ENCODE measurements at regions not wholly inside any gene's neighbourhood (a gene's known extent, or its start where the extent isn't known, plus 50 kb on each side); places are given as distances from the start of the nearest gene placed in this dataset.

DNA sequence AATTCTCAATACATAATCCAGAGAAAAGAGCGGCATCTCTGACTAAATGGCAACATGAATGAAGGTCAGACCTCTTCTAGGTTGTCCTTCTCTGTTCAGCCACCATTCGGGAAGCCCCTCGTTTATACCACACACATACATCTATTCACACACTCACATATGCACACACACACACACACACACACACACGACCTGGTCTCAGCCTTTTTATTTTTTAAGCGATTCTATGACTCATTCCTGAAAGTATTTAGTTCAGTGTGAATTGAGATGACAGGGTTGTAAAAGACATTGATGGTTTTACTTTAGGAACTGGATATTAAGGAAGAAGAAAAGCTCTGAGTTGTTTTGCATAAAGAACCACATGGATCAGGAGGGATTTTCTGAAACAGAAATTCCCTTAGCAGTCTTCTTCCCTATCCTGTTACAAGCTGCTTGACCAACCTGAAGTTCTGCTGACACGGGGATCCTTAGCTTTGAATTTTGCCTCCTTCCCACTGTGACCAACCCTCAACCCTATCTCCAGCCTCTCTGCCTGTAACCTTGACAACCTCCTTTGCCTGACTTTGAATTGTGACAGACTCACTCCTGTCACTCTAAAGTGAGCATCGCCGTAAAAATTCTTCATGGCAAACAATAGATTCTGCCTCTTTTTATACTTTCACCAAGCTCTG is 383.1 kb upstream of the ESRRG start:
- 55% methylated on average over 8 of the region's 8 CpGs for WGBS, 2 donors

DNA sequence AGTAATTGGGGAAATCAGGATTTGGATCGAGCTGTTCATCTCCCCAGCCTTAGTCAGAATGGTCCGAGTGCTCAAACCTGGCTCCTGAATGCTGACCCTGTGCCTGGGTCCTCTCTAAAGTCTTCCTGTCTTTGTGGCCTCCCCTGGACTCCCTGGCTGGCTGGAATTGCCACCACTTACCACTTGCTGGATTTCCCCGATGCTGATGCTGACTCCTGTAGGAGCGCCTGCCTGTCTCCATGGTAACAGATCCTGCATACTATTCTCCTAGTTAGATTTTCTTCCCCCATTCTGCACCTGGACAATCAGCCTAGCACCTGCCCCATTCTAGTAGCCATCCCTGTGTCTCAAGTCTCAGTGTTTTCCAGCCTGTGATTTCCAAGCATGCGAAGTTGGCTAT is 382.2 kb upstream of the ESRRG start:
- no peak for DNase-seq
- ATAC-seq (ENCODE audit: low FRiP score): no peak
- Histone ChIP-seq H3K9me3 (ENCODE audit: control insufficient read depth, low read length) (no peaks in the 10 kb centered on the region), H3K36me3 (ENCODE audit: control insufficient read depth in 1 of 2, insufficient read depth in 2 of 2, low read length in 1 of 2) (no peaks in the 10 kb centered on the region), H3K4me1 (ENCODE audit: control insufficient read depth in 1 of 2, insufficient read depth in 2 of 2, low read length in 2 of 2) (no peaks in the 10 kb centered on the region), H3K4me3 (ENCODE audit: low read length in 2 of 2) (no peak overlapping the region), H3K27me3 (ENCODE audit: control insufficient read depth in 1 of 2, insufficient read depth in 2 of 2, low read length in 1 of 2) (no peaks in the 10 kb centered on the region), H3K27ac (ENCODE audit: low read depth in 1 of 2, low read length in 2 of 2) (no peak overlapping the region)
- intact Hi-C loops (cut with DNase I): no loop called here
- WGBS, 2 donors: 88 to 89% methylated on average over 5 of the region's 5 CpGs

More for the DNA sequence above, 383.1 kb upstream of the ESRRG start:
- Histone ChIP-seq H3K27ac (ENCODE audit: low read depth in 1 of 2, low read length in 2 of 2) (no peak overlapping the region), H3K27me3 (ENCODE audit: control insufficient read depth in 1 of 2, insufficient read depth in 2 of 2, low read length in 1 of 2) (no peaks in the 10 kb centered on the region), H3K36me3 (ENCODE audit: control insufficient read depth in 1 of 2, insufficient read depth in 2 of 2, low read length in 1 of 2) (no peaks in the 10 kb centered on the region), H3K9me3 (ENCODE audit: control insufficient read depth, low read length) (no peaks in the 10 kb centered on the region), H3K4me1 (ENCODE audit: control insufficient read depth in 1 of 2, insufficient read depth in 2 of 2, low read length in 2 of 2) (no peaks in the 10 kb centered on the region), H3K4me3 (ENCODE audit: low read length in 2 of 2) (no peak overlapping the region)
- no peak for DNase-seq
- no peak for ATAC-seq (ENCODE audit: low FRiP score)
- intact Hi-C loops (cut with DNase I): no loop called here

DNA sequence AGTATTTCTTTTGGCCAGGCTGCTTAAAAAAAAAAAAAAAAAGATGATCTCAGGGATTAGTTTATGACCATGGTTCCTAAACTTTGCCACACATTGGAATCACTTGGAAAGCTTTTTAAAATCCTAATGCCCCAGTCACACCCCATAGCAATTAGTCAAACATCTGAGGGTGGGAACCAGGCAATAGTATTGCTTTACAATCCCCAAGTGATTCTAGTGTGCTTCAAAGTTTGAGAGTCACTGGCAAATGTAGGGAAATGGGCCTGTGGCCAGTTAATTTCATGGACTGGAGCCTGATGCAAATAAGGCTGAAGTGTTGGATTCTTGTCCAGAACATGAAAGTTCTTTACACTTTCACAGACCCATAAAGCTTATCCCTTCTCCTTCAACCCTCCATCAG is 374.6 kb upstream of the ESRRG start:
- H3K4me3 ChIP-seq (ENCODE audit: low read length in 2 of 2): no peak overlapping the region
- DNase-seq (no peak), ATAC-seq (ENCODE audit: low FRiP score) (no peak)
- H3K9me3 ChIP-seq (ENCODE audit: control insufficient read depth, low read length): no peaks in the 10 kb centered on the region
- no peak overlapping the region for H3K27ac ChIP-seq (ENCODE audit: low read depth in 1 of 2, low read length in 2 of 2)
- intact Hi-C loops (cut with DNase I): no loop called here
- no peaks in the 10 kb centered on the region for H3K36me3 ChIP-seq (ENCODE audit: control insufficient read depth in 1 of 2, insufficient read depth in 2 of 2, low read length in 1 of 2)
- peaks cover 0 to 1% of the 10 kb centered on the region in 2 donors for H3K27me3 ChIP-seq (ENCODE audit: control insufficient read depth in 1 of 2, insufficient read depth in 2 of 2, low read length in 1 of 2)
- H3K4me1 ChIP-seq (ENCODE audit: control insufficient read depth in 1 of 2, insufficient read depth in 2 of 2, low read length in 2 of 2): no peaks in the 10 kb centered on the region

DNA sequence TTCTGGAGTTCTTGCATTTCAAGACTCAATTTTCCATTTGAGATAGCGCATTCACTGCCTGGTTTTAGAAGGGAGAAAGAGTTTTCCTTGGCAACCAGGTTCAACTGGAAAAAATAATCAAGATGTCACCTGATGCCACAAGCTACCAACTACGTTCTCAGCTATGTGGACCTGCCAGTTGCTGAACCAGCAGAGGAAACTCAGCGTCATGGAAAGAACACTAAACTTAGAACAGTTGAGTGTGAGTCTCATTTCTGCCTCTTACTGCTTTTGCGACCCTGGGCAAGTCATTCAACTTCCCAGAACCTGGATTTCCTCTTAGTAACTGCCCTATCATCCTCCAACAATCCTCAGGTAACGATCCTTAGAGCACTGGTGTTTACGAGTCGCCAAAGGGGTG is 373.0 kb upstream of the ESRRG start:
- ATAC-seq (ENCODE audit: low FRiP score) (no peak), DNase-seq (no peak)
- 50 to 58% methylated on average over 7 of the region's 7 CpGs for WGBS, 2 donors
- H3K27me3 ChIP-seq (ENCODE audit: control insufficient read depth in 1 of 2, insufficient read depth in 2 of 2, low read length in 1 of 2): peaks cover 0 to 1% of the 10 kb centered on the region in 2 donors
- H3K4me3 ChIP-seq (ENCODE audit: low read length in 2 of 2): no peak overlapping the region
- no peaks in the 10 kb centered on the region for H3K36me3 ChIP-seq (ENCODE audit: control insufficient read depth in 1 of 2, insufficient read depth in 2 of 2, low read length in 1 of 2)
- H3K27ac ChIP-seq (ENCODE audit: low read depth in 1 of 2, low read length in 2 of 2): no peak overlapping the region
- intact Hi-C loops (cut with DNase I): no loop called here
- no peaks in the 10 kb centered on the region for H3K4me1 ChIP-seq (ENCODE audit: control insufficient read depth in 1 of 2, insufficient read depth in 2 of 2, low read length in 2 of 2)
- no peaks in the 10 kb centered on the region for H3K9me3 ChIP-seq (ENCODE audit: control insufficient read depth, low read length)

- intact Hi-C loops (cut with DNase I): no loop called here
- no peaks in the 10 kb centered on the region for H3K4me1 ChIP-seq (ENCODE audit: control insufficient read depth in 1 of 2, insufficient read depth in 2 of 2, low read length in 2 of 2)
- no peaks in the 10 kb centered on the region for H3K36me3 ChIP-seq (ENCODE audit: control insufficient read depth in 1 of 2, insufficient read depth in 2 of 2, low read length in 1 of 2)
- ATAC-seq (ENCODE audit: low FRiP score): no peak
- H3K9me3 ChIP-seq (ENCODE audit: control insufficient read depth, low read length): no peaks in the 10 kb centered on the region
- H3K27me3 ChIP-seq (ENCODE audit: control insufficient read depth in 1 of 2, insufficient read depth in 2 of 2, low read length in 1 of 2): no peaks in the 10 kb centered on the region
- no peak overlapping the region for H3K27ac ChIP-seq (ENCODE audit: low read depth in 1 of 2, low read length in 2 of 2)
- DNase-seq: no peak
- H3K4me3 ChIP-seq (ENCODE audit: low read length in 2 of 2): no peak overlapping the region
- WGBS, 2 donors: 84 to 89% methylated on average over 2 of the region's 2 CpGs
Measured at GRCh38 chr1:217095050-217095622, 371.9 kb upstream of the ESRRG start.

DNA sequence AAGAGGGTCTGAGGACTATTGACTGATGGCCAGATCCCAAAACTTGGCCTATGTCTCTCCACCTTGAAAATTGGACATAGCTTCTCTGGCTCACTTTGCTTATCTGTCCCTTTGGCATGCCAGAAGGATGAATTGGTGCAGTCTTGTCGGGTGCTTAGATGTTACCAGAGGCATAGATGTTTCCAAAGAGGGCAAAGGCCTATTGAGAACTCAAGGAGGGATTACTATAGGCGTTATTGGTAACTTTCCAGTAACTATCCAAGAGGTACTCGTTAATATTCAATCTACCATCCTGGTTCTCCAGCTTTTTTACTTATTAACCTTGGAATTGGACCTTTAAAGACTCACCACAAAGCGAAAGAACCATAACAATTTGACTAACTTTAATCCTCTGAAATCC is 368.3 kb upstream of the ESRRG start:
- no peak overlapping the region for H3K4me3 ChIP-seq (ENCODE audit: low read length in 2 of 2)
- H3K36me3 ChIP-seq (ENCODE audit: control insufficient read depth in 1 of 2, insufficient read depth in 2 of 2, low read length in 1 of 2): no peaks in the 10 kb centered on the region
- intact Hi-C loops (cut with DNase I): no loop called here
- ATAC-seq (ENCODE audit: low FRiP score): no peak
- no peak for DNase-seq
- 94% methylated on average over 4 of the region's 4 CpGs for WGBS, 2 donors
- no peak overlapping the region for H3K27ac ChIP-seq (ENCODE audit: low read depth in 1 of 2, low read length in 2 of 2)
- no peaks in the 10 kb centered on the region for H3K4me1 ChIP-seq (ENCODE audit: control insufficient read depth in 1 of 2, insufficient read depth in 2 of 2, low read length in 2 of 2)
- no peaks in the 10 kb centered on the region for H3K27me3 ChIP-seq (ENCODE audit: control insufficient read depth in 1 of 2, insufficient read depth in 2 of 2, low read length in 1 of 2)
- no peaks in the 10 kb centered on the region for H3K9me3 ChIP-seq (ENCODE audit: control insufficient read depth, low read length)

DNA sequence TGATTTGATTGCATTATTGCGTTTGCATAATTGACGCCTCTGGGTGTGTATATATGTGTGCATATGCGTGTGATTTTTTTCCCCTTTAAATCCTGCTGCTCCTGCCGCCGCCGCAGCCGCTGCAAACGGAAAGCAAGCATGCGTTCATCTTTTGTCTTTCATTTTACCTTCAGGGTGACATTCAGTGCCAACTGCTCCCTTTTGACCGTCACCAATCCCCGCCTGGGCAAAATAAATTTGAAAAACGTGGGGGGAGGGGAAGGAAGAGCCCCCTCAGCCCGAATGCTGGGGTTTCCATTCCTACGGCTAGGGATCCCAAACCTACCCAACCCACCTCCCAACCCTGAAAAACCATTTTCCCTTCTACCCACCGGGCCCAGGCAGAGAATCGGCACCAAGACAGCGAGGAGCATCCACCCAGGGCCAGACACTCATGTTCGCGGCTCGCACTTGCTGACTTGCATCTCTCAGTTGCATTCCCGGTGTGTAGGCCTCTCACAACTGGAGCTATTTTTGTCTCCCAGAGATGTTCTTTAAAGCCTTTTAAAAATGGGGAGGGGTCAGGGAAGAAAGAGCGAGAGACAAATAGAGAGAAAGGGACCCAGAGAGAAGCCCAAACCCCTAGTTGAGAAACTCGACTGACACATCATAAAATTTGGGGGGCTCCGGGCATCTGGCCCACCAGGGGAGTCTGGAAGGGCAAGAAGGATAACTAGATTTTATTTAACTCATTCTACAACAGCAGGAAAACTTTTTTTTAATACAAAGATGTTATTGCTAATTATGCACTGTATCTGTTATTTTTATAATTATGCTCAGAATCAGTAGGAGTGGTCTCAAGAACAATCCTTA is 367.1 kb upstream of the ESRRG start:
- intact Hi-C loops (cut with DNase I): no loop called here
- no peak overlapping the region for H3K27ac ChIP-seq (ENCODE audit: low read depth in 1 of 2, low read length in 2 of 2)
- H3K4me3 ChIP-seq (ENCODE audit: low read length in 2 of 2): peak overlapping the region; percentile 12 to 32
- H3K4me1 ChIP-seq (ENCODE audit: control insufficient read depth in 1 of 2, insufficient read depth in 2 of 2, low read length in 2 of 2): no peaks in the 10 kb centered on the region
- ATAC-seq (ENCODE audit: low FRiP score) (peak; percentile 48), DNase-seq (no peak)
- WGBS, 2 donors: 38 to 40% methylated on average over 24 of the region's 24 CpGs
- H3K36me3 ChIP-seq (ENCODE audit: control insufficient read depth in 1 of 2, insufficient read depth in 2 of 2, low read length in 1 of 2): no peaks in the 10 kb centered on the region
- H3K9me3 ChIP-seq (ENCODE audit: control insufficient read depth, low read length): no peaks in the 10 kb centered on the region
- H3K27me3 ChIP-seq (ENCODE audit: control insufficient read depth in 1 of 2, insufficient read depth in 2 of 2, low read length in 1 of 2): no peaks in the 10 kb centered on the region

GRCh38 chr1:217089361-217090014 is 366.3 kb upstream of the ESRRG start:
- 0 to 1% methylated on average over 39 of the region's 39 CpGs for WGBS, 2 donors
- Histone ChIP-seq H3K27me3 (ENCODE audit: control insufficient read depth in 1 of 2, insufficient read depth in 2 of 2, low read length in 1 of 2) (no peaks in the 10 kb centered on the region), H3K9me3 (ENCODE audit: control insufficient read depth, low read length) (no peaks in the 10 kb centered on the region), H3K4me1 (ENCODE audit: control insufficient read depth in 1 of 2, insufficient read depth in 2 of 2, low read length in 2 of 2) (no peaks in the 10 kb centered on the region), H3K4me3 (ENCODE audit: low read length in 2 of 2) (peak overlapping the region; percentile 12 to 32), H3K27ac (ENCODE audit: low read depth in 1 of 2, low read length in 2 of 2) (no peak overlapping the region), H3K36me3 (ENCODE audit: control insufficient read depth in 1 of 2, insufficient read depth in 2 of 2, low read length in 1 of 2) (no peaks in the 10 kb centered on the region)
- intact Hi-C loops (cut with DNase I): no loop called here
- DNase-seq (no peak), ATAC-seq (ENCODE audit: low FRiP score) (no peak)

Measured in aorta (tissue), 5 donors.